ENCODE measurements at regions not wholly inside any gene's neighbourhood (a gene's known extent, or its start where the extent isn't known, plus 50 kb on each side); places are given as distances from the start of the nearest gene placed in this dataset.
"Not testable (repeated sequence)": the region's sequence is repeated elsewhere in the genome, so short reads cannot be mapped to it uniquely, and the experiment has no call there.

DNA sequence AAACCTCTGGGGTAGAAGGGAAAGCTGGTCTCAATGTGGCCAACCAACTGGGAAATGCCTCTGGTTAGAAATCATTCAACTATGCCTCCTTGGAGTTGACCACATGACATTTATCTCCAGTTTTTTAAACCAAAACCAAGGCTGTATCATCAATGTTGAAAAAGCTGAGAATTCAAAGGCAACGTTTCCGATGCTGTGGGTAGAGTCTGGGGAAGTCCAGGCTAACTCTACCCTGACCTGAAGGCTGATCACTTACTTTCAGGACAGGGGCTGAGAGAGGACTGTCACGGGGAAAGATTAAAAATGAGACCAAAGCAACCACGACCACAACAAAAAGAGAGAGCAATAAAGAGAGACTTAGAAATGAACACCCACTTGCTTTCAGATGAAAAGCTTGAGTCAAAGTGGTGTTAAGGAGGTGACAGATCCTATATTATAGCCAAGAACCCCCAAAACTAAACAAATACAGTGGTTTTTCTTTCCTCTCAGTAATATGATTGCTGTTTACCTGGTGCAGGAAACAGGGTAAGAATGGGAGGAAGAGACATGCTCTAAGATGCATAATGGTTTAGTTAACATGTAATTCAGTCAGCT, 90.8 kb upstream of the TNFSF4 start:
- CTCF ChIA-PET: no interaction called here
- POLR2A ChIA-PET: no interaction called here

DNA sequence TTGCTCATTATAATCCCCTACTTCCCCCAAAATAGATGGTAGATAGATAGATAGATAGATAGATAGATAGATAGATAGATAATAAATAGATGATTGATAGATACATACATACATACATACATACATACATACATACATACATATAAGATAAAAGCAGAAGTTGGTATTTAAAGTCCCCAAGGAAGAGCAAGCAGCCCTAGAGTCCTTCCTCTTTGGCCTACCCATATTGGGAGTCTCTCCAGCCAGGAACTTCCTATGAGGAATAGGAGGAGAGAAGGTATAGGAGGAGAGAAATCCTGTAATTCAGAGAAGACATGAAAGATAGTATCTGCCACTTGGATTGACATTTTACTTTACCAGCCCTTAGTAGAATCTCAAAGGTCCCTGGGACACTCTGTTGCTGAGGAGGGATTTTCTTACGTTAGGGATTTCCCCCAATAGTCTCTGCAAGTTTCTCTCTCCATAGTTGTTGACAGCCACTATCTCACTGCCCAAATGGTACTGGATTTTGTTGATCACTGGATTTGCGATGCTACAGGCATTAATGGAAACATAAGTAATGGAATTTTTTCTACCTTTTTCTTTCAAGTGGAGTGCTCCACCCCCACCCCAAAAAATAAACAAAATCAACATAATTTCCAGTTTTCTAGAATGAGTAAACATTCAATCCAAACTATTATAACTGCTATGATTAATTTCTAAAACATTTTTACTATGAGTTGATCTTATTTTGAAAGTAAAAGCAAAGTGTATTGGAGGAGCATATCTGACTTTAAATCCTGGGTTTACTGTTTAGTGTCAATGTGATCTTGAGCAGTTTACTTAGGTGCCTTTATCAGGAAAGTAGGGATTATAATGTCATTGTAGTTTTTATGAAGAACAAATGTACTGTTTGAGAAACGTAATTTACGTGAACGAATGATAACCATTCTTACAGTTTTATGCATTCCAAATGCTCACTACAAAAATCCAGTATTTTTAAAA, 93.2 kb upstream of the TNFSF4 start:
- CTCF ChIA-PET: no interaction called here
- POLR2A ChIA-PET: no interaction called here

DNA sequence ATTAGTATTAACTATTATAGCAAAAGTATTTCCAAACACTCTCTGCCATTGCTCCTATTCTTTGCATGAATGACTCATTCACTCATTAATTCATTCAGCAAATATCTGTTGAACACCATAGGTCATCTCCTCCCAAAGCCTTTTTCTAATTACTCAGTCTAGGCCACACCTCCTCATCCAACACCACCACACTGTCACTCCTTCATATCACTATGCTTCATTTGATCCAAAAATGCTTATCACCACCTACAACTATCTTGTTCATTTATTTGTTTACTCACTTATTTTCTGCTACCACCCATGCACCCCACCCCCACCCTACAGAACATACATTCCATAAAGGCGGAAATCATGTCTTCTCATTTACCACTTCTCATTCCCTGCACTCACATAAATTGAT, 94.4 kb upstream of the TNFSF4 start:
- ChIA-PET CTCF (no interaction called here), POLR2A (no interaction called here)

DNA sequence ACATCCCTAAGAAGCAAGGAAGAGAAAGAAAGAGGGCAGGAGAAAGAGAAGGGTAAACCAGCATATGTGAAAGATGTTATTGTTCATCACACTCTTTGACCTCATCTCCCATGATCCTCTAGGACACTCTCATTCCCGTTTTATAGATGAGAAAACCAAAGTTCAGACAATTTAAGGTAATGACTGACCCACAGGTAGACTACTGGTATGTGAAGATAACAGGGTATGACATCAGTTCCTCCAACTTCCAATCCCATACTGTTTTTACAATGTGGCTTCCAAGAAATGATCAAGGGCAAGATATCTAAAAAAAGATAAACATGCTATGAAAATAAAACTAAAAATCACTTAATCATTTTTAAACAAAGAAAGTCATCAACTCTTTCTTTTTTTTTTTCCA, 95.2 kb upstream of the TNFSF4 start:
- POLR2A ChIA-PET: no interaction called here
- CTCF ChIA-PET: no interaction called here

DNA sequence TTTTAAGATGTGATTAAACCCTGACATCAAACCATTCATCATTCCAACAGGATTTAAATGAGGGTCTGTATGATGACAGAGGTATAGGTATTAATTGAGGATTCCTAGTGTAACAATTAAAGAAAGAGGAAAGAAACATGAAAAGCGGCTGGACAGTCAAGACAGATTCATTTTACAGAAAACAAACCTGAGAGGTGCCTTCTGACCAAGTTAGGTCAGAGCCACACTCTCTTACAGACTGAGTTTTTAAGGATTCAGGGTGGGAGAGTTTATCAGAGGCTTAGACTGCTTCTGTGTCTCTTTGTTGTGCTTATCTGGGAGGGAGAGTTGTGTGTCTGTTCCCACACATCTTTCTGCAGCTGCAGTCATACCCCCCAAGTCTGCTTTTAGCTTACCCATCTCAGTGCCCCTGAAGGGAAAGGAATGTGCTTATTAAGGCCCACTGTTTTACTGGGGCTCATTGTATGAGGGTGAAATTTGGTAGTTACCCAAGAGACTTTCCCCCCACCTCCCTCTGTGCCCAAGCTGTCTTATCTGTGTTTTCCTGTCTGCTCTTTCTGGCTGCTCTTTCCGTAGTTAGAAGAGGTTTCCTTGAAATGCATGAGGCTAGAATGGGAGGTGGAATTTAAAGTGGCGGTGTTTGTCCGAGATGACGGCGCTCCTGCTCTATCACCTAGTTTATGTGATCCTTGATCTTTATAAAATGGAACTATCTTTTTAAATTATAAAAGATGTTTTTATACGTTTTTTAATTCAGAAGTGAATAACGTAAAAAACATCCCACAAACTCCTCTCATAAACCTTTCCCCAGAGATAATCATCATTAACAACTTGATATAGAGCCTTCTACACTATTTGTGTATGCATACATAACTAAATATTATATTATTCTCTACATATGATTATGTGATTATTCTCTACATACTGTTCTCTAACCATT, 96.0 kb upstream of the TNFSF4 start:
- ChIA-PET CTCF (no interaction called here), POLR2A (no interaction called here)

DNA sequence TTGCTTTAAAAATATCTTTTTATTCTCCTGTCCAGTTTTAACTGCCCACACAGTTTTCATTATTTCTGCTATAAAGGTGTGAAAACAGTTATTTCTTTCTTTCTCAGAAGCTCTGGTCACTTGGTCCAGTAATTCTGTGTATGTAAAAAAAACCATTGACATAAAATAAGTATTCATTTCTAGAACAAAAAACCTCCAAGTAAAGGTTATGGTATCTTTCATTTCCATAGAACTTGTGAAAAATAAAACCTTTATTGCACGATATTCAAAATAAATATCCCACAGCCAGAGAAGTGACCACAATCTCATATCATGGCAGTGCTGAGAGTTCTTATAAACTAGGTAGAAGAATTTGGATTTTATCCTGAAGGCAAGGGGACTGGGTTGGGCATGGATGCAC, 96.9 kb upstream of the TNFSF4 start:
- CTCF ChIA-PET: no interaction called here
- POLR2A ChIA-PET: no interaction called here

DNA sequence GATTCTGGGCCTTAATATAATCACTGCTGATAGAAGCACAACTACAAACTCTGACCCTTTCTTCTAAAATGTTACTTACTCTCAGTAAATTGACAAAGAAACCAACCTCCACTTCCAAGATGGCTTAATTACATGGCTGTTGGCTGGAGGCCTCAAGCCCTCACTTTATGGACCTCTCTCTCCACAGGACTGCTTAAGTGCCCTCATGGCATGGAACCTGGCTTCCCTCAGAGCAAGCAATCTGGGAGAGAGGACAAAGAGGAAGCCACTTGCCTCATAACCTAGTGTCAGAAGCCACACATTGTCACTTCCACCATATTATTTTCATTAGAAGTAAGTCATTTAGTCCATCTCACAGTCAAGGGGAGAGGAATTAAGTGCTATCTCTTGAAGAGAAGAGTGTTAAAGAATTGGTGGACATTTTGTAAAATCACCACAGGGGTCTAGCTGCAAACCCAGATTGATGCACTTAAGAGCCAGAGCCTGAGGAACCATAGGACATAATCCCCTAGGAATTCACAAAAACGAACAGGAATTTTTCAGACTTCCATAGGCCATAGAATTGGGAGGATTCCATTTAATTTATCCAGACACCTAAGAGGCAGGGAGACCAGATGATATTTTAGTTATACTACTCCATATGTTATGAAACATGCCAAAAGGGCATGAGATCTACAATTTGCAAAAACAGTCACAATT, 97.5 kb upstream of the TNFSF4 start:
- ChIA-PET CTCF (no interaction called here), POLR2A (no interaction called here)

DNA sequence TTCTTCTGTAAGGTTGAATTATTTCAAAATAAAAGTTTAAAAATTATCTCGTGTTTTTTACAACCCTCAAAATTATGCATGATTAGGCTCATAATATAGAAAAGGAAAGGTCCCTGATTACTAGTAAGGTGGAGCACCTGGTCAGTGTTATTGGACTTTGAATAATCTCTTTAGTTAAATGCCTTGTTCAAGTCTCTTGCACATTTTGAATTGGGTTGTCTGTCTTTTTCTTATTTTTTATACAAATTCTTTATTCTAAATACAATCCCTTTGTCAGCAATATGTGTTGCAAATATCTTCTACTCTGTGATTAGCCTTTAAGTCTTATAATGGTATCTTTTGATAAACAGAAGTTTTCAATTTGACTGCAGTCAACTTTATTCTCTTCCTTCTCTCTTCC, 100.7 kb upstream of the TNFSF4 start:
- POLR2A ChIA-PET: no interaction called here

DNA sequence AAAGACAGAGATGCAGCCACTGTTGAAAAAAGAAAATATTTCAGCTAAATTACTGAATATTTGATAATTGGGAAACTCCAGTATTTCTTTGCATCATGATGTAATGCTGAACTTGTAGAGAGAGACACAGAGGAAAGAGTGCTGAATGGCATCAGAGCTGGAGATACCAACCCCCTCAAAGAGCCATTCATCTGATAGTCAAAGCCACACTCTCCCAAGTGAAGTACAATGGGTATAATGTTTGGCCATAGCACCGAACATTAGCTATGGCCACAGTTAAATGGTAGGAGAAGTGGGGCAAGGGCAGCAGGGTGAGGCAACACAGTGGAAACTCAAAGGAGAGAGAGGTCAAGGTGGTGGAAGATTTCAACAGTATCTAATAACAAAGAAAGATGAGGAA, 107.5 kb upstream of the TNFSF4 start:
- CTCF ChIA-PET: no interaction called here
- POLR2A ChIA-PET: no interaction called here

More for the DNA sequence above, 100.7 kb upstream of the TNFSF4 start:
- CTCF ChIA-PET: no interaction called here

DNA sequence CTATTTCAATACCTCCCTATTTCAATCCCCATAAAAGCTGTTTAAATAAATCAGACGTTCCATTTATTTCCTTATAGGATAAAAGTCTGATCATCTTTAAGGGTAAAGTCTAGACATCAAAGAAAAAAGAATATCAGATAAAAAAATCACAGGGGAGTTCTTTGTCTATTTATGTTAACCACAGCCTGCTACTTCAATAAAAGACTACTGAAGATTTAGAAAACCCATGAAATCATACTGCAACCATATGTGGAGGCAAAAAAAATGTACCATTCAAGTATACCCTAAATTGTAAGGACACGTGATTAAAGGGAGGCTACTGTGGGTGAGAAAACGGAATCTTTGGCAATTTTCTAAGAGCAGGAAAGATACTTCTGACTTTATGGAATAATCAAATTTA, 108.2 kb upstream of the TNFSF4 start:
- ChIA-PET POLR2A (no interaction called here), CTCF (no interaction called here)

DNA sequence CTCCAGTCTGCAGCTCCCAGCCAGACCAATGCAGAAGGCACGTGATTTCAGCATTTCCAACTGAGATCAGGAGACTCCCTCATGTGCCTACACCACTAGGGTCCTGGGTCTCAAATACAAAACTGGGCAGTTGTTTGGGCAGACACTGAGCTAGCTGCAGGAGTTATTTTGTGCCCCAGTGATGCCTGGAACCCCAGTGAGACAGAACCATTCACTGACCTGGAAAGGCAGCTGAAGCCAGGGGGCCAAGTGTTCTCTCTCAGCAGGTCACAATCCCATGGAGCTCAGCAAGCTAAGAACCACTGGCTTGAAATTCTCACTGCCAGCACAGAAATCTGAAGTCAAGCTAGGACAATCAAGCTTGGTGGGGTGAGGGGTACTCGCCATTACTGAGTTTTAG, 111.7 kb upstream of the TNFSF4 start:
- POLR2A ChIA-PET: no interaction called here
- CTCF ChIA-PET: interaction anchor here (0.6 kb wide), 1 partner anchor 1600 kb away, joined by 3 read pairs; no protein-coding TSS in a partner anchor

DNA sequence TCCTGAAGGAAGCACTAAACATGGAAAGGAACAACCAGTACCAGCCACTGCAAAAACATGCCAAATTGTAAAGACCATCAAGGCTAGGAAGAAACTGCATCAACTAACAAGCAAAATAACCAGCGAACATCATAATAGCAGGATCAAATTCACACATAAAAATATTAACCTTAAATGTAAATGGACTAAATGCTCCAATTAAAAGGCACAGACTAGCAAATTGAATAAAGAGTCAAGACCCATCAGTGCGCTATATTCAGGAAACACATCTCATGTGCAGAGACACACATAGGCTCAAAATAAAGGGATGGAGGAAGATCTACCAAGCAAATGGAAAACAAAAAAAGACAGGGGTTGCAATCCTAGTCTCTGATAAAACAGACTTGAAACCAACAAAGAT, 117.2 kb upstream of the TNFSF4 start:
- CTCF ChIA-PET, POLR2A ChIA-PET: not testable (repeated sequence)

DNA sequence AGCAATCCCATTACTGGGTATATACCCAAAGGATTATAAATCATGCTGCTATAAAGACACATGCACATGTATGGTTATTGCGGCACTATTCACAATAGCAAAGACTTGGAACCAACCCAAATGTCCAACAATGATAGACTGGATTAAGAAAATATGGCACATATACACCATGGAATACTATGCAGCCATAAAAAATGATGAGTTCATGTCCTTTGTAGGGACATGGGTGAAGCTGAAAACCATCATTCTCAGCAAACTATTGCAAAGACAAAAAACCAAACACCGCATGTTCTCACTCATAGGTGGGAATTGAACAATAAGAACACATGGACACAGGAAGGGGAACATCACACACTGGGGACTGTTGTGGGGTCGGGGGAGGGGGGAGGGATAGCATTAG, 120.9 kb upstream of the TNFSF4 start:
- POLR2A ChIA-PET, CTCF ChIA-PET: not testable (repeated sequence)

DNA sequence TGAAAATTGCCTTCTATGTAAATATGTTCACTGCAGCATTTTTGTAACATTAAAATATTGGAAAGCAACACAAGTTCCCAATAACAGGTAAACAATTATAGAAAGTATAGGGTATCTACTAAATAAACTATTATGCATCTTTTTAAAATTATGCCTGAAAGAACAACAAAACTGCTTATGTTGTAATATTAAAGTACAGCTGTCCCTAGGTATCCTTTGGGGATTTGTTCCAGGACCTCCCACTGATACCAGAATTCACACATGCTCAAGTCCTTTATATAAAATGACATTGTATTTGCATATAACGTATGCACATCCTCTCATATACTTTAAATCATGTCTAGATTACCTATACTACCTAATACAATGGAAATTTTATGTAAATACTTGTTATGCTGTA, 121.8 kb upstream of the TNFSF4 start:
- ChIA-PET CTCF (no interaction called here), POLR2A (no interaction called here)

DNA sequence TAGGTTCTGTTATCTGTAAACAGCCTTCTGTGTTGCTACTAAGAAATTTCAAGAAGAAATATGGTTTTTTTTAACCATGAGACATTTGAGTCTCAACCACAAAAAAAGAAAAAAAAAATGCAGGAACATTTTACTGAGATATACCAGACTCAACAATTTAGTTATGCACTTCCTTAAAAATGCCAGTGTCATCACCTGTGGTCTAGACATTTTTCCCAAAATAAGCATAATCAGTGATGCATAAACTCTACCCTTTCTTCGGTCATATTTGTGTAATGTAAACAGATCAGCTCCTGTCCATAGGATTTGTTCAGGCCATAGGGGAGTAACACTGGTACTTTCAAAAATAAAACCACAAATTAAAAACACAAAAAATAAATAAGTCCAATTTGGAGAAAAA, 122.6 kb upstream of the TNFSF4 start:
- CTCF ChIA-PET: no interaction called here
- POLR2A ChIA-PET: no interaction called here

DNA sequence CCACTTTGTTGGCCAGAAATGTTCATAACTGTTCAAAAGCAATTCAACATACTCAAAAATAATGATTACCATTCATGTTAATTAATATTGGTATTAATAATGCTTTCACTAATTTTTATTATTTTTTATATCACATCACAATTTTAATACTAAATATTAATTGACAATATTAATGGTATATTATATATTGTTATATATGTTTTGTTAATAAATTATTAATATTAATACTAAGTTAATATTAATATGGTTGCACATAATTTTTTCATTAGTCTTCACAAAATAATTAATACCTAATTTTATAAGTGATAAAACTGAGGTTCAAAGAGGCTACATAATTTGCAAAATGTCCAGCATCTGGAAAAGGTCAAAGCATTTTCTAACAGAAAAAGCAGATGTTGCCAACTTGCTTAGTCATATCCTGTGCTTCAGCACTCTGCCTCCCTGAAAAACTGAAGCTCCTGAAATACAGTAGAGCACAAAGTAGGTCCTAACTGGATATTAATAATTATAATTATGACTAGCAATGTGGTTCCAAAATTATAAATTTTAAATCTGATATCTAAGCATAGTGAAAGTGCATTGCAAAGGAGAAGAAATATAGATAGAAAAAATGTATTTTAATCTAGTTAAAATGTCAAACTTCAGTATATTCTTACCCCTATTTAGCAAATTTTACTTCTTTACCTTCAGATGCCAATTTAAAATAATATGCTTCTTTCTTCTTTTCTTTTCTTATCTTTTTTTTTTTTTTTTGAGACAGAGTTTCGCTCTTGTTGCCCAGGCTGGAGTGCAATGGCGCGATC, 123.2 kb upstream of the TNFSF4 start:
- ChIA-PET CTCF (no interaction called here), POLR2A (no interaction called here)

DNA sequence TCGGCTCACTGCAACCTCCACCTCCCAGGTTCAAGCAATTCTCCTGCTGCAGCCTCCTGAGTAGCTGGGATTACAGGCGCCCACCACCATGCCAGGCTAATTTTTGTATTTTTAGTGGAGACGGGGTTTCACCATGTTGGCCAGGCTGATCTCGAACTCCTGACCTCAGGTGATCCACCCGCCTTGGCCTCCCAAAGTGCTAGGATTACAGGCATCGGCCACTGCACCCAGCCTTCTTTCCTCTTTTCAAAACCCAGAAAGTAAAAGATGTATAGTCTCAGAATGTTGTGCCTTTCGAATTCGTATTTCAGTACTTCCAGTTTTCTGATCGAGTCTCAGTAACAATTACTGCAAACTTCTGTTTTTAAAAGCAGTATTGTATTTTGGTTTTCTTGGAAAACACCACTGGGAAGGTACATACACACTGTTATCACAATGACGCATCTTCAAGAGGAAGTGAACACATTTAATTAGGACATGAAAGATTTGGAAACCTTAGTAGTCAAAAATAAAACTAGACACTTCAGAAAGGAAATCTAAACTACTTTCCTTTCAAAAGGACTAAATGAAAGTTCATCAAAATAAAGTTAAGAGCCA, 123.9 kb upstream of the TNFSF4 start:
- CTCF ChIA-PET, POLR2A ChIA-PET: not testable (repeated sequence)

DNA sequence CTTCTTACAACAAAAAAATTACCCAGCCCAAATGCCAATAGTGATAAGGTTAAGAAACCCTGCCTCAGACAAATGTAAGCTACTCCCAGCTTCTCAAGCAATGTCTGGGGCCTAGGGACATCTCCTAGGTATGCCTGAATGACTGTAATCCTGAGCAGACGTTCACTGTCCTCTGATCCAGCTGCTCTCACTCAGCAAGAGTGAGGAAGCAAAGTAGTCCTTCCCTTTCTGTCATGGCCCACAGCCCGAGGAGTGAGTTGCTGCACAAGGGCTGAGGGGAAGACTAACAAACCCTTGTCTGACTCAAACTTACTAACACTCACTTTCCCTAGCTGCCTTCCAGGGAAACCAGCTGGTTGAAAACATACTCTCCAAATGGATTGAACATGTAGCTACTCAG, 124.9 kb upstream of the TNFSF4 start:
- ChIA-PET CTCF (no interaction called here), POLR2A (no interaction called here)

DNA sequence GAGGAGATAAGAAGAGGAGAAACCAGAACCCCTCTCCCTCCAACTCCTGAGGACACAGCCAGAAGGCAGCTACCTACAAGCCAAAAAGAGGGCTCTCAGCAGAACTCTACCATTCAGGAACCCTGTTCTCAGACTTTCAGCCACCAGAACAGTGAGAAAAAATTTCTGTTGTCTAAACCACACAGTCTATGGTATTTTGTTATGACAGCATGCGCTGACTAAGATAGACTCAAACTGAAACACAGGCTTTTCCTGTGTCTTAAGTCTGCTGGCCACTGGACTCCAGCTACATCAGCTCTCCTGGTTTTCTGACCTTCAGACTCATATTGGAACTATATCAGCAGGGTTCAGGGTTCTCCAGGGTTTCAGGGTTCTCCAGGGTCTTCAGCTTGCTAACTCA, 126.5 kb upstream of the TNFSF4 start:
- ChIA-PET CTCF (no interaction called here), POLR2A (no interaction called here)

Data from activated CD8-positive, alpha-beta memory T cell treated with anti-CD3 and anti-CD28 coated beads for 36 hours (primary cell).